RCC 7860 (cell line): ENCODE measurements at regions not wholly inside any gene's neighbourhood (a gene's known extent, or its start where the extent isn't known, plus 50 kb on each side); places are given as distances from the start of the nearest gene placed in this dataset.
A peak's percentile ranks its signal among the peaks of the same experiment; 100 is the strongest.

Experiments
- DNase-seq: peaks from one replicate; pipeline ENCODE4 v3.0.0-alpha.2; 2015; ENCODE audit warnings: low spot score
- FAIRE-seq: peaks from 2 replicates; lab custom pipeline; 2012; peaks lifted over from hg19 to GRCh38; lab: Jason Lieb, UNC

DNA sequence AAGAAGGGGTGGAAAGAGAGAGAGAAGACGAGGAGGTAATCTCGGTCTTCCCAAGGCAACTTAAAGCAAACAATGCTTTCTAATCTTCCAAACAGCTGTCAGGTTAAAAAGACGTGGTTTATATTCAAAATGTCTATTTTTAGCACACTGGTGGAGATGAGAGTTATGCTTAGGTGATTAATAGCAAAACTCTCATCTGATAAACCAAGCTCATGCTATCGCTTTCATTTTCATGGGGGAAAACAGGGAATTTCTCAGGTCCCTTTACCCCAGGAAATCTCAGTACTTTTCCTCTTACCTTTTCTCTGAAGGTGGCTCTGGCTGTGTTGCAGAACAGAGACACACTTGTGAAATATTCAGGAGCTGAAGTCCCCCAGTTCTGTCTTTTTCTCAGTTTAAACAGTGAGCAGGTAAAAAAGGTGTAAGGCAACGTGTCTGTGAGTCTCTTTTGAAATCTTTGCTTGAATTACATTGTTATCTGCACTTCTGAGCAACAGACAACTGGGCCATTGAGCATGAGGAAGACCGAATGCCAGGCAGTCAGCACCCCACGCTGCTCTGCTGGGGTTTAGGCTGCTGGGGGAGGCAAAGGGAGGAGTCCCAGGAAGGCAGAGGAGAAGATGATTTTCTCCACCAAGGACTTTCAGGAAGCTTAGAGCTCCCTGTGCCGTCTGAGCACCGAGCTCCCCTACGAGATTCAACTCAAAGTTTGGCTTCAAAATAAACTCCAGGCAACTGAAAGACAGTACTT, 759.3 kb downstream of the BCL11B start:
- DNase-seq (no peak), FAIRE-seq (no peak)

DNA sequence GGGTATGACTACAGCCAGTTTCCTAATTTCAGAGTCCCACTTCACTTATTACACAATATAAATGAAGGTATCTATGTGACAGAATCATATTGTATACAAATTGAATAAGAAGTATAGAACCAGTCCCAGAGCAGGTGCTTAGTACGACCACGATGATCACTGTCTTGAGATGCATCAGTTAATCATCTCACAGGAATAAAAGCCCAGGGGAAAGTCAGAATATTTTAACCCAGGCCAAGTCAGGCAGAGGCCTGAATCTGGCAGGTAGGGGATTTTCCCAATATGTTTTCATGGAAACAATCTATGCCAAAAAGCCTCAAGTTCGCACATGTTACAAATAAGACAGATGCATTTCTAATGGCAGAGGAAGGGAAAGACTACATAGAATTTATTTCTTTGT, 758.4 kb downstream of the BCL11B start:
- no peak for DNase-seq
- FAIRE-seq: no peak

DNA sequence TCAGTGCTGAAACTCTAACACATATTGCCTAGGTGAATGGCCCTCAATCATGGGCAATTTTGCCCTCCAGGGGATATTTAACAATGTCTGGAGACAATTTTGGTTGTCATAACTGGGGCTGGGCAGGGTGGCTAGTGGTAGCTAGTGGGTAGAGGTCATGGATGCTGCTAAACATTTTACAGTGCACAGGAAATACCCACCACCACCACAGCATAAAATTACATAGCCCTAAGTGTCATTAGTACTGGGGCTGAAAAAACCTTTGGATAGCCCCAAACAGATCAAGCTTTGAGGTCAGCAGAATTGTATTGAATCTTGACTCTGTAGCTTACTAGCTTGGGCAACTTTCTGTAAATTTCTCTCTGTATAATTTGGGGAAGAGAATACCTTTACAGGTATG, 758.0 kb downstream of the BCL11B start:
- no peak for DNase-seq

DNA sequence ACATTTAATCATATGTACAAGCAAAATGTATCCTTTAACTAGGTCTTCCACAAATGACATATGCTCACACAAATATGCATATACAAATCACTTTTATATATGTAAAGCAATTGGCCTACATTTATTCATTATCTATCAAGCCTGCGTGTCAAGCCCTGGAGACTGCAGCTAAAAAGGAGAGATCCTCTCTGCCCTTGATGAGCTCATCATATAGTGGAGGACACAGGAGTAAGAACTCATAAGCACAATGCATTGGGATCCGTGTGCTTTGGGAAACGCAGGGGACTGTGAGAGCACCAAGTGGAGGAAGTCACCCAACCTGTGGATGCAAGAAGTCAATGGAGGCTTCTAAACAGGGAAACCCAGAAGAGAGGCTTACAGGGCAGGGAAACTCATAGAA, 735.7 kb downstream of the BCL11B start:
- DNase-seq: no peak
- FAIRE-seq: no peak

More for the DNA sequence above, 758.0 kb downstream of the BCL11B start:
- FAIRE-seq: no peak

DNA sequence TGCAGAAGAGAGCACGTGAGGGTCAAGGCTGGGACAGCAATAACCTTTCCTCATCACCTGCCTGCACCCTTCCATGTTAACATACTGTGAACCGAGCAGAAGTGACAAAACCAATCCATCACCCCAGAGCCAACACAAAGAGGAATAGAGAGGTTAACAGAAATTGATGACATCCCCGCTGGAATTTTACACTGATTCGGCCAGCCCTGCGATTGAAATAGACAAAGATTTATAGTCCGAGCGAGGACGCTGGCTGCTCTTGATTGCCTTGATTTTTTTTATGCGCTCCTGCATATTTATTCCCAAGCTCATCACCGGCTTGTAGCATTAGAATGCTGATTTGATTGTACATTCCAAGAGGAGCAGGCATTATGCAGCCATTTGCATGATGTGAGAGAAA, 729.7 kb downstream of the BCL11B start:
- DNase-seq: no peak
- FAIRE-seq: no peak

DNA sequence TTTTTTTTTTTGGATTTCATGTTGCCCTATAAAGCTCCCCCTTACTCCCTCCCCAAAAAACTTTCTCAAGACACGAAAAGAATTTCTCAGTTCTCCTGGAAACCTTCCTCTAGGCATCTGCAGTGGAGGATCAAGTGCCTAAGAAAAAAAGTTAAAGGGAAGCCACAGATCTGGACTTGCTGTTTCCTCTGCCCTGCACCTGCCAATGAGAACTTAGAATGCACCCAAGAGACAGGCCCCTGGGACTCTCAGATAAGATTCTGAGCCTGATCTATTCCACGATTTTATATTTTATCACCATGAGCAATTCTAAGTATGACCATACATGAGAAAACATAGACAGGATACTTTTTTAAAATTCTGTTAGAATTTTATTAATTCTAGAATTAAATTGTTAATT, 728.9 kb downstream of the BCL11B start:
- DNase-seq: no peak
- no peak for FAIRE-seq

DNA sequence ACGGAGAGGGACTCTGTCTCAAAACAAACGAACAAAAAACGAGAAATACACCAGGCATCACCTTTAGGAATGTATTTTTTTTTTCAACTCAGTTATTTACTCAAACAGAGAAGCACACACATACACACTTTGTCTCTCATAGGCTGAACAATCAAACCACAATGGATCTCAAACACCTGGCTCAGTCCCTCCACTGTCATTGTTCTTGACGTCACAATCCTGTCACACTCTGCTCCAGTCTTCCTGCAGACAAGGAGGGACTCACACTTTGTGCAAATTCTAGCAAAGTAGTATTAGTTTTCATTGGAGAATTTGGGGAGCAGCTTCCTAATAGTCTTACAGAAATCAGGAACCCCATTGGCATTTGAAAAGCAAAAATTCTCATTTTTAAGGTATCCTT, 727.8 kb downstream of the BCL11B start:
- no peak for FAIRE-seq
- no peak for DNase-seq

DNA sequence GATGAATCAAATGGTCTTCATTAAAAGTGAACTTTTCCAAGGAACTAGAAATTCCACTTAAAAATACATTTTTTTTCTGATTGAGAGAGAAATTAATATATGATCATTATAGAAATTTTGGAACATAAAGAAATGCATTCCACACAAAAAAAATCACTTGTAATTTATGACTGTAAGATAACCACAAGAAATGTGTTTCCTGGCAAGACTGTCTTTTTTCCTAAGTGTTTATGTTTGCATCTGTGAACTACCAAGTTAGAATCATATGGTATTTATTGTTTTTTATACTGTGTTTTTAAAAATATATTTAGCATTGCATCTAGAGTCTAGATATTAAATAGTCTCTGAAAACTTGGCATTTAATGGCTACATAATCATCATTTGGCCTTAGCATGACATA, 726.8 kb downstream of the BCL11B start:
- no peak for FAIRE-seq
- DNase-seq: no peak

DNA sequence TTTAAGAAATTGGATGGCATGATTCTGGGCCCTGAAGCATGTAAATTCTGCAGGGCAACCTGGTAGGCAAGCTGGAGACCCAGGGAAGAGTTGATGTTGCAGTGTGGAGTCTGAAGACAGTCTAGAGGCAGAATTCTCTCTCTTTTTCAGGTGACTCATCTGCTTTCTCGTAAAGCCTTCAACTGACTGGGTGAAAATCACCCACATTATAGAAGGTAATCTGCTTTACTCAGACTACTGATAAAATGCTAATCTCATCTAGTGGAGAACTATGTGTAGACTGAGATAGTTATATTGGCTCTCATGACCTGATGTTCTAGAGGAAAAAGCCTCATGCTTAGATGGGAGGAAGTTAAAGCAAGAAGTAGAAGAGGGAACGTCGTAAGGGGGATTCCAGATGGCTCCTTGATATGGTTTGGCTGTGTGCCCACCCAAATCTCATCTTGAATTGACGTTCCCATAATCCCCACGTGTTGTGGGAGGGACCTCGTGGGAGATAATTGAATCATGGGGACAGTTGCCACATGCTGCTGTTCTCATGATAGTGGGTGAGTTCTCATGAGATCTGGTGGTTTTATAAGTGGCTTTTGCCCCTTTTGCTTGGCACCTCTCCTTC, 723.8 kb downstream of the BCL11B start:
- FAIRE-seq: no peak
- DNase-seq: no peak

DNA sequence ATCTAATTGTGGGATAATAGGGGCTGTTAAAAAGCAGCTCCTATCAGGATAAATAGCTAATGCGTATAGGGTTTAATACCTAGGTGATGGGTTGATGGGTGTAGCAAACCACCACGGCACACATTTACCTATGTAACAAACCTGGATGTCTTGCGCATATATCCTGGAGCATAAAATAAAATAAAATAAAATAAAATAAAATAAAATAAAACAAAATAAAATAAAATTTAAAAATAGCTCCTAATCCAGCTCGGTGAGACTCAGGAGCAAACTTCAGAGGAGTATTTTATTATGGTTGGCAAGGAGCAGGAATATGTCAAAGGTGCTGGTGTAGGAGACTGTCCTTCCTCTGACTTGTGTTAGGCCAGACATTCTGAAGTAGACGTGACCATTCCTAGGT, 721.0 kb downstream of the BCL11B start:
- DNase-seq: no peak
- FAIRE-seq: no peak

DNA sequence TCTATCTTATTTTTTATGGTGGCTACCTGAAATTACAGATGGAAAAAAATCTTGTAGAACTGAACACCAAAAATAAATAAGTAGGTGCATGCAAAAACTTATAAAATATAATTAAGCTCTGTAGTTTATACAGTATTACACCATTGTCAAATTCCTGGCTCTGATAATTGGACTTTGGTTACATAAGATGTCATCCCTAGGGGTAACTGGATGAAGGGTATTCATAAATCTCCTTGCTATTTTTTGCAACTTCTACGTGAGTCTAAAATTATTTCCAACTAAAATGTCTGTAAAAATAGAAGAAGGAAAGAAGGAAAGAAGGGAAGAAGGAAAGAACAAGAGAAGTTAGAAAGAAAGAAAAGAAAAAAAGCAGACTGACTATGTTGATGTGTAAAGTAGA, 716.6 kb downstream of the BCL11B start:
- FAIRE-seq: no peak
- DNase-seq: no peak

DNA sequence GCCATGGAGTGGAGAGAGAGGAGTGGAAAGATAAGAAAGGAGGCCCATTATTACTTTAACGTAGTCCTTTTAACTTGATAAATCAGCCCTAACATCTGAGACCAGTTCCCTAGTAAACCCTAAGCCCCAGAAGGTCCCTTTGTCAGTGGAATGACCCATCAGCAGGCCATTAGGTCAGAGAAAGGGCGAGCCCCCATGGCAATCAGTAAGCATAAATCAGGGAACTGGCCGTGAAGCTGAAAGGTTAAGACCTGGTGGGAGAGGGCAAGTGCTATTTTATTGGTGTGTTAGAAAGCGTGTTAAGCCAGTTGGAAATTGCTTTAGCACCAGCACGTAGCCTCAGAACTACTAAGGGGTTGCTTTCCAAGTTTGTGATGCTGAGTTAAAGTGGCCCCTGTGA, 708.0 kb downstream of the BCL11B start:
- no peak for DNase-seq
- FAIRE-seq: no peak

DNA sequence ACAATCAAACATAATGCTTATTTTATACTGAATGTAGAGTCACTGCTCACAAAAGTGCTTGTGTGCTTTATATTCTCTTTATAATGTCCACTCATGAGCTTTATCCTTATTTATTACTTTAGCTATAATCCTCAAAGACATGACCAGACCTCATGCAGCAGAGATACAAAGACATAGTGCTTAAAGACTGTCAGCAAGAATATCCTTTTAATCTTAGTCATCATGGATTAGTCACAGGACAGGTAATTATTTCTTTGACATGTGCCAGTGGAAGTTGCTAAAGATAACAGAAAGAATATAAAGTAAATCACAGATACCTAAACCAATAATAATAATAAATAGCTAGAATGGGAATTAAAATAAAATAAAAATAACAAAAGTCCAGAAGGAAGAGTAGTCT, 707.5 kb downstream of the BCL11B start:
- DNase-seq: no peak

DNA sequence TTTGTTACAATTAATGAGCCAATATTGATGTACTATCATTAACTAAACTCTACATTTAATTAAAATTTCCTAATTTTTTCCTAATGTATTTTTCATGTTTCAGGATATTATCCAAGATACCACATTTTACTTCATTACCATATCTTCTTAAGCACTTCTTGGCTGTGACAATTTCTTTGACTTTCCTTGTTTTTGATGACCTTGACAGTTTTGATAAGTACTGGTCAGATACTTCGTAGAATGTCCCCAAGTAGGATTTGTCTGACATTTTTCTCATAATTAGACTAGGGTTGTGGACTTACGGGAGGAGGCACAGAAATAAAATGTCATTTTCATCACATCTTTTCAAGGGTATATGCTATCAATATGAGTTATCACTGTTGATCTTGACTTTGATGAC, 700.9 kb downstream of the BCL11B start:
- FAIRE-seq: no peak
- DNase-seq: no peak

More for the DNA sequence above, 707.5 kb downstream of the BCL11B start:
- no peak for FAIRE-seq

DNA sequence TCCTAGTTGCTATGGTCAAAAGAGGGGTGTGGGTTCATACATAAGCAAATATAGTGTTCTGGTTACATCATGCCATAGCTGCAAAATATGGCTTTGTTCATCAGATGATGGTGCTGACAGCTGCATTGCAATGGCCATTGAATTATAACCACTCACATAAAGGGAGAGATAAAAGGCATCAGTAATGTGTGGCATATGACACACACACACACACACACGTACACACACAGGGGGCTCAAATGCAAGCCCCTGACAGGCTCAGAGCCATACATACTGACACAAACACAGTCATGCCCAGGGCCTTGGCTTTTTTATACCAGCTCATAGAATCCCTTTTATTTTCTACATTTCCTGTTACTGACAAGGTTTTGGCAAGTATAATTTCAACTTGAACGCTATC, 698.9 kb downstream of the BCL11B start:
- DNase-seq: no peak
- FAIRE-seq: no peak

DNA sequence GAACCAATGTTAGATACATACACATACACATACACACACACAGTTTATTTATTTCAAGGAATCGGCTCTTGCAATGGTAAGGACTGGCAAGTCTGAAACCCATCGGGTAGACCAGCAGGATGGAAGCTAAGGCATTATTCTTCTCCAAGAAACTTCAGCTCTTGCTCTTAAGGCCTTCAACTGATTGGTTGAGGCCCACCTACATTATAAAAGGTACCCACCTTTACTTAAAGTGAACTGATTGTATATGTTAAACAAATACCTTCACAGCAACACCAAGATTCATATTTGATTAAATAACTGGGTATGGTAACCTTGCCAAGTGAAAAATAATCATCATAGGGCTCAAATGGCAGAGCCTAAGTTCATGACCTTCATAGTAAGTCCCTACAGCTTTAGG, 695.5 kb downstream of the BCL11B start:
- no peak for DNase-seq
- no peak for FAIRE-seq

DNA sequence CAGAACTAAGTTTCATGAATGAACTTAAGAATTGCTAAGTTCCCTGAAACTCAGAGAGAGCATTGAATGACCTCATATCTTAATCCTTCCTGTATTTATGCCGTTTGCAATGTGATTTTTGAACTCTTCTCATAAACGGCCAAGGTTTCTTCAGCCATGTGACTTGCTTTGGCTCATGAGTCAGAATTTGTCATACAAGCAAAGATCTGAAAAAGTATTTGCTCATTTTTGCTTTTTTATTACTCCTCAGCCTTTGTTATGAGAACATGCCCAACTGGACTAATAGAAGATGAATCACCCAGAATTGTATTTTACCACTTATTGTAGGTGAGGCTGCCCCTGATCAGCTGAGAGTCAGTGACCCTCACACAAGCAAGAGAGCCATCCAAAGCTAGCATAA, 693.8 kb downstream of the BCL11B start:
- FAIRE-seq (no peak), DNase-seq (peak; percentile 33)

DNA sequence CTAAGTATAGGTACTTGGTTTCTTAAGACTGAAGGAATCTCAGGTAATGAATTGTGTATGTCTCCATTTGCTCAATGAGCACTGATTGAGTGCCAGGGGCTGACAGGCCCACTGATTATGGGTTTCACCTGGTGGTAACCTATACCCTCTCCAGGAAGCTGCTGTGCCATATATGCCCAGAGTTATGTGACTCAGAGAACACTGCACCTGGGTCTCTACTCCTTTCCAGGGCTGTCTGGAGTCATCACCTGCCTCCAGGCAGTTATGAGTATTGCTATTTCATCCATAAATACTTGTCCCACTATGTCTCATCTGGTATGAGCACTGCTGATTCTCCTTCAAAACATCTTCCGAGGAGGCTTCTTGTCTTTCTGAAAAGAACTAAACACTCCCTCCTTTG, 692.9 kb downstream of the BCL11B start:
- DNase-seq: no peak
- FAIRE-seq: no peak

DNA sequence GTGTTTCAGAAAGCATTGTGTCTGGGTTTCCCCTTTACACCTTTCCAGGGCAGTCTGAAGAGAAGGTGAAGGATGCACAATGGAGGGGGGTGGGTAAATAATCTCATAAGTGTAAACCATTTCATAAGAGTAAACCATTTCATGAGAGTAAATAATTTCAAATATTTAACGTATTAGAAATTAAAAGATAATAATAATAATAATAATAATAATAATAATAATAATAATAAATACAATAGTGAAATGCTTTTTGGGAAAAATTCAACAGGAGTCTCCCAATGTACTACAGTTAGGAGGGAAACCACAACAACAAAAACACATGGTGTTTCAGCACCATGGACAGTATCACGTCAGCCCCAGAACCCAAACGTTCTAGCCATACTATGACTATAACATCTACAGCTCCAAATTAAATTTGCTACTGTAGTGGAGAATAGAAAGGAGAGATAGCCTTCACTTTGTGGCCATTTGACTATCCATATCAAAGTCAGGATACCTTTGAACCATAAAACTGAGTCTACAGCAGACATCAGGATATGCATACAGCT, 691.8 kb downstream of the BCL11B start:
- DNase-seq (no peak), FAIRE-seq (no peak)

DNA sequence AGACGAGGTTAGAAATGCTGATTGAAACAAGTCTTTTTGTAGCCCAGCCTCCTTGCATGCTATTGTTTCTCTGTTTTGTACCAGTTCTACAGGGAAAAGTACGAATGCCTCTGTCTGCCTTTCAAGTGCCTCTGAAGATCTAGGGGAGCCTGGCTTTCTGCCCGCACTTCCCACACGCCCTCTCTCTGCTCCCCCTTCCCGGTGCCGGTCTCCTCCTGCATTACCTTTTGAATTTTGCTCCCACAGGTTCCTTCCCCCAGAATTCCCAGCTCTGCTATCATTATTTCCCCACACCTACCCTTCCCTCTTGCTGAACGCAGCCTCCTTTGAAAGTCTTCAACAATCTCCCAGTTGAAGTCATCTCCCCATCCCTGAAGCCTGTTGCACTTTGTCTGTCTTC, 689.7 kb downstream of the BCL11B start:
- no peak for DNase-seq
- no peak for FAIRE-seq

DNA sequence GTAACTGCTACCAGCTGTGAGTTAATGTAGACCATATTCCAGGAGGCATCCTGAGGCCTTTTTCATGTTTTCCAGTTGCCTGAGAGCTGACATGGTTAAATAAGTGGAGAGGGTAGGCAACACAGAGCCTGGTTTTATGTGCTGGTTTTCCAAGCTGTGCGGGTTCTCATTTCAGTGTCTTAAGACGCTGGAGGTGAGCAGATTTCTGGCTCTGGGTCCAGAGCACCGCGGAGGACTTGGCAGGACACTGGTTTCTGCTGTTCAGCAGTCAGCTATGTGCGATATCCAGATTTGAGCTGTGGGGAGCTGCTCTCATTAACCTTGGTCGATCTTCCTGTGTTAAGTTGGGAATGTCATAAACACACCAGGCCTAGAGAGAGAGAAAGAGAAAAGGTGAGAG, 680.8 kb downstream of the BCL11B start:
- no peak for DNase-seq
- no peak for FAIRE-seq

DNA sequence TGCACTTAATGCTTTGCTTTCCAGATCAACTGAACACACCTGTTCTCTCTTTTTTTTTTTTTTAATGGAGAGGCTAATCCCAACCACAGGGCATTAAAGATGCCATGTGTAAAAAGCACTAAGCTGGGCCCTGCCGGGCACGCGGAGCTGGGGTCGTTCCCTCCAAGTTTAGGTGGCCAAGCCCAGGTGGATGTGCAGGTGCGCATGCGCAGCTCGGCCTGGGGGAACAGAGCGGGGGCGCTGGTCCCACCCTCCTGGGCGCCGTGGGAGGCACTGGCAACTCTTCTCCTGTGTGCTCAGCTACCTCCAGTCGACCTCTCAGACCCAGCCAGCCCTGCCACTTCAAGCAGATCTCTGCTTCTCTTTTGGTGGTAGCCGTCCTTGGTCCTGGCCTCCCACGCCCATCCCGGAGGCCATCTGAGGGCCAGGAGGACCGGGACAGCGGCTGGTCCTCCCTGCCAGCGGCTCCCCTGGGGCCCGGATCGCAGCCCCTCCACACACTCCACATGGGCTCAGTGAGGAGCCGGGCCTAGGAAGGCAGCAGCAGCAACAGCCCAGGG, 679.3 kb downstream of the BCL11B start:
- DNase-seq (no peak), FAIRE-seq (no peak)
